ENCODE measurements at regions not wholly inside any gene's neighbourhood (a gene's known extent, or its start where the extent isn't known, plus 50 kb on each side); places are given as distances from the start of the nearest gene placed in this dataset.
"Not testable (repeated sequence)": the region's sequence is repeated elsewhere in the genome, so short reads cannot be mapped to it uniquely, and the experiment has no call there.

GRCh38 chr4:190118519-190118918 is 54.2 kb downstream of the DBET start:
- FAIRE-seq; H4K20me1 ChIP-seq (ENCODE audit: insufficient read depth, low read length); H3K4me3 Mint-ChIP-seq (ENCODE audit: unreplicated experiment); H3K4me2 ChIP-seq (ENCODE audit: low read length); DNase-seq (ENCODE audit: low read depth); H3K27me3 ChIP-seq (ENCODE audit: insufficient read depth, low read length); H3K79me2 ChIP-seq (ENCODE audit: insufficient read depth, low read length); H3K4me1 Mint-ChIP-seq (ENCODE audit: low read depth, unreplicated experiment); H3K27ac ChIP-seq (ENCODE audit: low read depth, low read length); H3K36me3 Mint-ChIP-seq (ENCODE audit: low read depth, unreplicated experiment); H3K27me3 Mint-ChIP-seq (ENCODE audit: low read depth, unreplicated experiment); H3K36me3 ChIP-seq (ENCODE audit: insufficient read depth, low read length); H3K4me3 ChIP-seq (ENCODE audit: insufficient read depth, low read depth, low read length); H3K27ac Mint-ChIP-seq (ENCODE audit: unreplicated experiment); H2AFZ ChIP-seq (ENCODE audit: low read depth, low read length); H3K9me3 ChIP-seq (ENCODE audit: insufficient read depth, low read depth, low read length); H3K9ac ChIP-seq (ENCODE audit: low read length); H3K9me3 Mint-ChIP-seq (ENCODE audit: unreplicated experiment); H3K4me1 ChIP-seq (ENCODE audit: insufficient read depth, low read length): not testable (repeated sequence)

- FAIRE-seq; H3K9me3 Mint-ChIP-seq (ENCODE audit: unreplicated experiment); DNase-seq (ENCODE audit: low read depth): not testable (repeated sequence)
Observed at GRCh38 chr4:190119474-190119873, 54.1 kb upstream of the DUX4 start.

GRCh38 chr4:190120111-190120514 is 53.5 kb upstream of the DUX4 start:
- H3K27me3 ChIP-seq (ENCODE audit: insufficient read depth, low read length); H3K9me3 Mint-ChIP-seq (ENCODE audit: unreplicated experiment); H4K20me1 ChIP-seq (ENCODE audit: insufficient read depth, low read length); H3K36me3 ChIP-seq (ENCODE audit: insufficient read depth, low read length); H3K4me2 ChIP-seq (ENCODE audit: low read length); H3K4me1 ChIP-seq (ENCODE audit: insufficient read depth, low read length); H3K4me3 ChIP-seq (ENCODE audit: insufficient read depth, low read depth, low read length); FAIRE-seq; H3K79me2 ChIP-seq (ENCODE audit: insufficient read depth, low read length); H3K4me1 Mint-ChIP-seq (ENCODE audit: low read depth, unreplicated experiment); H3K36me3 Mint-ChIP-seq (ENCODE audit: low read depth, unreplicated experiment); H3K27me3 Mint-ChIP-seq (ENCODE audit: low read depth, unreplicated experiment); H3K9ac ChIP-seq (ENCODE audit: low read length); H3K4me3 Mint-ChIP-seq (ENCODE audit: unreplicated experiment); H3K9me3 ChIP-seq (ENCODE audit: insufficient read depth, low read depth, low read length); H2AFZ ChIP-seq (ENCODE audit: low read depth, low read length); H3K27ac Mint-ChIP-seq (ENCODE audit: unreplicated experiment); DNase-seq (ENCODE audit: low read depth); H3K27ac ChIP-seq (ENCODE audit: low read depth, low read length): not testable (repeated sequence)

More at GRCh38 chr4:190119474-190119873, 54.1 kb upstream of the DUX4 start:
- H3K36me3 Mint-ChIP-seq (ENCODE audit: low read depth, unreplicated experiment); H2AFZ ChIP-seq (ENCODE audit: low read depth, low read length); H3K27me3 Mint-ChIP-seq (ENCODE audit: low read depth, unreplicated experiment); H3K4me2 ChIP-seq (ENCODE audit: low read length); H3K4me1 ChIP-seq (ENCODE audit: insufficient read depth, low read length); H3K9me3 ChIP-seq (ENCODE audit: insufficient read depth, low read depth, low read length); H3K4me3 ChIP-seq (ENCODE audit: insufficient read depth, low read depth, low read length); H3K36me3 ChIP-seq (ENCODE audit: insufficient read depth, low read length); H3K9ac ChIP-seq (ENCODE audit: low read length); H3K79me2 ChIP-seq (ENCODE audit: insufficient read depth, low read length); H4K20me1 ChIP-seq (ENCODE audit: insufficient read depth, low read length); H3K4me1 Mint-ChIP-seq (ENCODE audit: low read depth, unreplicated experiment); H3K4me3 Mint-ChIP-seq (ENCODE audit: unreplicated experiment); H3K27me3 ChIP-seq (ENCODE audit: insufficient read depth, low read length); H3K27ac Mint-ChIP-seq (ENCODE audit: unreplicated experiment); H3K27ac ChIP-seq (ENCODE audit: low read depth, low read length): not testable (repeated sequence)

GRCh38 chr4:190120537-190121001 is 53.0 kb upstream of the DUX4 start:
- not testable (repeated sequence) for H3K9me3 ChIP-seq (ENCODE audit: insufficient read depth, low read depth, low read length); H3K27me3 Mint-ChIP-seq (ENCODE audit: low read depth, unreplicated experiment); FAIRE-seq; H2AFZ ChIP-seq (ENCODE audit: low read depth, low read length); H3K4me3 Mint-ChIP-seq (ENCODE audit: unreplicated experiment); H3K27me3 ChIP-seq (ENCODE audit: insufficient read depth, low read length); H3K4me2 ChIP-seq (ENCODE audit: low read length); H3K4me1 ChIP-seq (ENCODE audit: insufficient read depth, low read length); H3K4me3 ChIP-seq (ENCODE audit: insufficient read depth, low read depth, low read length); H3K9me3 Mint-ChIP-seq (ENCODE audit: unreplicated experiment); H3K27ac ChIP-seq (ENCODE audit: low read depth, low read length); DNase-seq (ENCODE audit: low read depth); H3K36me3 ChIP-seq (ENCODE audit: insufficient read depth, low read length); H3K27ac Mint-ChIP-seq (ENCODE audit: unreplicated experiment); H4K20me1 ChIP-seq (ENCODE audit: insufficient read depth, low read length); H3K79me2 ChIP-seq (ENCODE audit: insufficient read depth, low read length); H3K9ac ChIP-seq (ENCODE audit: low read length); H3K36me3 Mint-ChIP-seq (ENCODE audit: low read depth, unreplicated experiment); H3K4me1 Mint-ChIP-seq (ENCODE audit: low read depth, unreplicated experiment)

- H3K27ac ChIP-seq (ENCODE audit: low read depth, low read length); H3K36me3 ChIP-seq (ENCODE audit: insufficient read depth, low read length); H3K9ac ChIP-seq (ENCODE audit: low read length); H3K9me3 Mint-ChIP-seq (ENCODE audit: unreplicated experiment); DNase-seq (ENCODE audit: low read depth); H4K20me1 ChIP-seq (ENCODE audit: insufficient read depth, low read length); H3K79me2 ChIP-seq (ENCODE audit: insufficient read depth, low read length); FAIRE-seq; H3K36me3 Mint-ChIP-seq (ENCODE audit: low read depth, unreplicated experiment); H3K9me3 ChIP-seq (ENCODE audit: insufficient read depth, low read depth, low read length); H3K4me3 Mint-ChIP-seq (ENCODE audit: unreplicated experiment); H3K4me2 ChIP-seq (ENCODE audit: low read length); H3K27ac Mint-ChIP-seq (ENCODE audit: unreplicated experiment); H3K4me3 ChIP-seq (ENCODE audit: insufficient read depth, low read depth, low read length); H3K4me1 ChIP-seq (ENCODE audit: insufficient read depth, low read length); H2AFZ ChIP-seq (ENCODE audit: low read depth, low read length); H3K27me3 Mint-ChIP-seq (ENCODE audit: low read depth, unreplicated experiment); H3K4me1 Mint-ChIP-seq (ENCODE audit: low read depth, unreplicated experiment); H3K27me3 ChIP-seq (ENCODE audit: insufficient read depth, low read length): not testable (repeated sequence)
Observed at GRCh38 chr4:190121076-190121671, 52.4 kb upstream of the DUX4 start.

Data from astrocyte (in vitro differentiated cells and primary cell).